H1 (cell line): ENCODE measurements at regions not wholly inside any gene's neighbourhood (a gene's known extent, or its start where the extent isn't known, plus 50 kb on each side); places are given as distances from the start of the nearest gene placed in this dataset.

Source experiments
- CTCF ChIA-PET: fragments of 300-600 bp; sonication (Branson Sonifier 250); formaldehyde crosslinking; loops from one replicate; lab custom pipeline; 2021; ENCODE audit not compliant: partially characterized antibody; lab: Charles Lee
- POLR2A ChIA-PET: fragments of 300-600 bp; sonication (Branson Sonifier 250); formaldehyde crosslinking; loops from one replicate; lab custom pipeline; 2021; ENCODE audit warnings: inconsistent platforms; ENCODE audit not compliant: partially characterized antibody; lab: Charles Lee
- DNase-seq, 2 experiments: peaks; one replicate each; pipeline versions ENCODE4 v3.0.0 to v3.0.0-alpha.2; 2010 to 2022; ENCODE audit warnings: low spot score in 2 of 2, low read depth in 1 of 2, mixed read lengths in 1 of 2
- FAIRE-seq: peaks from 2 replicates; lab custom pipeline; 2011; peaks lifted over from hg19 to GRCh38; lab: Jason Lieb, UNC
- H2AFZ ChIP-seq: 2 replicates; pipeline ENCODE4 v1.8.1; 2012; ENCODE audit warnings: low read length, inconsistent platforms
- H2AK5ac ChIP-seq: 2 replicates; pipeline ENCODE4 v1.6.1; 2013; ENCODE audit warnings: low read depth, low read length
- H2BK120ac ChIP-seq: replicated peaks from 2 replicates; pipeline ENCODE3; 2013; ENCODE audit warnings: low read depth, low read length, inconsistent platforms
- H2BK12ac ChIP-seq: 2 replicates; pipeline ENCODE4 v1.6.1; 2013; ENCODE audit warnings: low read depth, low read length
- H2BK15ac ChIP-seq: 2 replicates; pipeline ENCODE4 v1.6.1; 2013; ENCODE audit warnings: low read length
- H2BK20ac ChIP-seq: 2 replicates; pipeline ENCODE4 v1.6.1; 2013; ENCODE audit warnings: low read length
- H2BK5ac ChIP-seq: 2 replicates; pipeline ENCODE4 v1.6.1; 2013; ENCODE audit warnings: low read depth, low read length
- H3K14ac ChIP-seq: 2 replicates; pipeline ENCODE4 v1.6.1; 2013; ENCODE audit warnings: inconsistent platforms; ENCODE audit not compliant: insufficient read length
- H3K18ac ChIP-seq: 2 replicates; pipeline ENCODE4 v1.6.1; 2013; ENCODE audit warnings: low read length; ENCODE audit errors: extremely low read depth
- H3K23ac ChIP-seq: 2 replicates; pipeline ENCODE4 v1.6.1; 2013; ENCODE audit warnings: inconsistent platforms; ENCODE audit not compliant: insufficient read length
- H3K23me2 ChIP-seq: 2 replicates; pipeline ENCODE4 v1.6.1; 2013; ENCODE audit warnings: low read depth, low read length
- H3K27ac ChIP-seq: 2 replicates; pipeline ENCODE4 v1.6.1; 2011; ENCODE audit warnings: low read depth, low read length, inconsistent platforms
- H3K27me3 ChIP-seq, 4 experiments: replicated peaks in 1 of 4; 1 replicate in 1 of 4; 2 replicates in 3 of 4; pipeline versions ENCODE4 v1.6.1 to v1.8.1; 2011 to 2013; ENCODE audit warnings: low read length in 3 of 4, mild to moderate bottlenecking in 3 of 4, inconsistent platforms in 2 of 4, mixed read lengths in 2 of 4, moderate library complexity in 1 of 4; ENCODE audit not compliant: control insufficient read depth in 3 of 4, insufficient read depth in 3 of 4; ENCODE audit errors: extremely low read depth in 1 of 4
- H3K36me3 ChIP-seq, 4 experiments: 2 replicates each; pipeline versions ENCODE4 v1.6.1 to v1.8.1; 2011 to 2013; ENCODE audit warnings: mild to moderate bottlenecking in 4 of 4, low read length in 3 of 4, moderate library complexity in 2 of 4, control low read depth in 1 of 4, inconsistent platforms in 1 of 4; ENCODE audit not compliant: insufficient read depth in 4 of 4, control insufficient read depth in 2 of 4
- H3K4ac ChIP-seq: replicated peaks from 2 replicates; pipeline ENCODE3; 2013; ENCODE audit warnings: low read length, low read depth, mixed read lengths, inconsistent platforms; ENCODE audit not compliant: insufficient read length
- H3K4me1 ChIP-seq, 4 experiments: replicated peaks in 1 of 4; 1 replicate in 1 of 4; 2 replicates in 3 of 4; pipeline versions ENCODE4 v1.6.1 to v1.8.1; 2011 to 2013; ENCODE audit warnings: low read length in 3 of 4, inconsistent platforms in 2 of 4, mixed read lengths in 1 of 4; ENCODE audit not compliant: insufficient read depth in 4 of 4, control insufficient read depth in 3 of 4
- H3K4me2 ChIP-seq, 2 experiments: 2 replicates each; pipeline versions ENCODE4 v1.6.1 to v1.8.1; 2011 to 2013; ENCODE audit warnings: low read depth in 2 of 2, low read length in 2 of 2, control low read depth in 1 of 2, inconsistent platforms in 1 of 2, mild to moderate bottlenecking in 1 of 2; ENCODE audit not compliant: insufficient read depth in 1 of 2
- H3K4me3 ChIP-seq, 4 experiments: fragments of 200-600, 300-600 bp in 1 of 4; sonication (generic), shearing (Covaris generic), sonication (Bioruptor Twin) in 1 of 4; 2 replicates each; pipeline versions ENCODE4 v1.5.1 to v1.8.1; 2011 to 2016; ENCODE audit warnings: low read length in 4 of 4, low read depth in 3 of 4, control low read depth in 2 of 4, inconsistent platforms in 2 of 4, mild to moderate bottlenecking in 2 of 4, mixed read lengths in 1 of 4, moderate library complexity in 1 of 4; ENCODE audit not compliant: insufficient read depth in 2 of 4; ENCODE audit errors: extremely low read depth in 1 of 4
- H3K56ac ChIP-seq: replicated peaks from 2 replicates; pipeline ENCODE3; 2013; ENCODE audit warnings: low read depth, mild to moderate bottlenecking, mixed read lengths, low read length, inconsistent platforms; ENCODE audit not compliant: insufficient read length
- H3K79me1 ChIP-seq: 2 replicates; pipeline ENCODE4 v1.6.1; 2013; ENCODE audit warnings: low read depth, low read length, control low read depth
- H3K79me2 ChIP-seq, 2 experiments: 2 replicates each; pipeline versions ENCODE4 v1.6.1 to v1.8.1; 2012 to 2013; ENCODE audit warnings: low read length in 2 of 2, mild to moderate bottlenecking in 2 of 2, inconsistent platforms in 1 of 2; ENCODE audit not compliant: insufficient read depth in 2 of 2, control insufficient read depth in 1 of 2
- H3K9ac ChIP-seq, 4 experiments: replicated peaks in 1 of 4; 1 replicate in 1 of 4; 2 replicates in 3 of 4; pipeline versions ENCODE4 v1.6.1 to v1.8.1; 2011 to 2013; ENCODE audit warnings: low read depth in 3 of 4, low read length in 3 of 4, control low read depth in 2 of 4, mild to moderate bottlenecking in 2 of 4, moderate library complexity in 2 of 4, inconsistent platforms in 1 of 4; ENCODE audit errors: extremely low read depth in 1 of 4
- H3K9me3 ChIP-seq, 2 experiments: 2 replicates each; pipeline versions ENCODE4 v1.6.1 to v1.8.1; 2012 to 2013; ENCODE audit warnings: mild to moderate bottlenecking in 2 of 2, moderate library complexity in 2 of 2, control low read depth in 1 of 2, inconsistent platforms in 1 of 2, low read depth in 1 of 2, low read length in 1 of 2, mixed read lengths in 1 of 2; ENCODE audit not compliant: insufficient read depth in 2 of 2
- H4K20me1 ChIP-seq, 2 experiments: replicated peaks in 1 of 2; 2 replicates each; pipeline versions ENCODE3 to v1.8.1; 2011 to 2013; ENCODE audit warnings: inconsistent platforms in 2 of 2, low read length in 2 of 2, mild to moderate bottlenecking in 1 of 2; ENCODE audit not compliant: insufficient read depth in 2 of 2, control insufficient read depth in 1 of 2
- H4K5ac ChIP-seq: 2 replicates; pipeline ENCODE4 v1.6.1; 2013; ENCODE audit warnings: low read length, low read depth, mixed read lengths, inconsistent platforms; ENCODE audit not compliant: insufficient read length
- H4K8ac ChIP-seq: 2 replicates; pipeline ENCODE4 v1.8.0; 2013; ENCODE audit warnings: mild to moderate bottlenecking, moderate library complexity, low read length, inconsistent platforms; ENCODE audit not compliant: insufficient read depth; ENCODE audit errors: extremely low read depth
- H4K91ac ChIP-seq: replicated peaks from 2 replicates; pipeline ENCODE3; 2013; ENCODE audit warnings: low read length, mixed read lengths, inconsistent platforms; ENCODE audit not compliant: insufficient read length
- EGR1 ChIP-seq: IDR thresholded peaks from 2 replicates; pipeline ENCODE4 v1.6.1; 2011; ENCODE audit warnings: low read depth, low read length, borderline replicate concordance
- NRF1 ChIP-seq: IDR thresholded peaks from 2 replicates; pipeline ENCODE4 v1.6.1; 2011; ENCODE audit warnings: mild to moderate bottlenecking, low read depth, low read length, improper control_type of control experiment
- POLR2AphosphoS5 ChIP-seq: IDR thresholded peaks from 2 replicates; pipeline ENCODE4 v1.6.1; 2011; ENCODE audit warnings: low read depth, low read length
- TAF7 ChIP-seq: optimal IDR thresholded peaks from 2 replicates; pipeline ENCODE3; 2011; ENCODE audit warnings: low read depth, mild to moderate bottlenecking, inconsistent platforms, low read length, moderate library complexity, borderline replicate concordance
- USF2 ChIP-seq: IDR thresholded peaks from 2 replicates; pipeline ENCODE4 v1.6.1; 2011; ENCODE audit warnings: low read length, improper control_type of control experiment
- WGBS, 2 experiments: shearing (Covaris generic) in 1 of 2; methylation state at CpG; one replicate each; pipeline versions ENCODE4 v1.1.6 to v1.1.7; 2013 to 2015; ENCODE audit warnings: low lambda C conversion rate in 2 of 2, mixed read lengths in 2 of 2, inconsistent platforms in 1 of 2, low coverage in 1 of 2, missing lambda C conversion rate in 1 of 2; ENCODE audit not compliant: insufficient replicate concordance in 2 of 2, insufficient coverage in 1 of 2, insufficient read length in 1 of 2; ENCODE audit errors: extremely low coverage in 1 of 2, missing lambda C conversion rate in 1 of 2; 5-methylcytosine and 5-hydroxymethylcytosine counted together

GRCh38 chr5:14032918-14033317 is 88.4 kb upstream of the DNAH5 start:
- H2BK5ac ChIP-seq, result no peak overlapping the region
- WGBS, 2 experiments, result 75% methylated on average over 3 of the region's 3 CpGs; no CpG with 5 or more reads in 1 of the 2 experiments
- no peak for FAIRE-seq
- H3K79me2 ChIP-seq, result no peaks in the 10 kb centered on the region
- no peaks in the 10 kb centered on the region for H3K79me1 ChIP-seq
- H4K8ac ChIP-seq, result no peak overlapping the region
- no peak overlapping the region for H3K23ac ChIP-seq
- H3K4ac ChIP-seq, result no peak overlapping the region
- no peaks in the 10 kb centered on the region for H4K20me1 ChIP-seq
- H3K4me3 ChIP-seq, result no peak overlapping the region
- no peak overlapping the region for H3K56ac ChIP-seq
- peaks cover 14 to 24% (median 15%) of the 10 kb centered on the region in 4 experiments for H3K4me1 ChIP-seq
- no peak overlapping the region for H3K4me2 ChIP-seq
- no peak overlapping the region for H2AFZ ChIP-seq
- CTCF ChIA-PET, result interaction anchor here (0.6 to 0.8 kb wide), 2 partner anchors 206 to 354 kb away, joined by 3 to 4 read pairs; no protein-coding TSS in a partner anchor
- H3K36me3 ChIP-seq, result no peaks in the 10 kb centered on the region
- H3K18ac ChIP-seq, result no peak overlapping the region
- H3K14ac ChIP-seq, result no peak overlapping the region
- peaks cover 0 to 4% (median under 1%) of the 10 kb centered on the region in 4 experiments; a peak in 1 of 7 replicates for H3K27me3 ChIP-seq
- POLR2A ChIA-PET, result no interaction called here
- H2BK15ac ChIP-seq, result no peak overlapping the region
- DNase-seq, result no peak
- no peak for TF ChIP-seq USF2
- no peak for TF ChIP-seq NRF1
- TF ChIP-seq TAF7, result no peak
- TF ChIP-seq EGR1, result no peak
- no peak for TF ChIP-seq POLR2AphosphoS5
- TF ChIP-seq, all 59 proteins: peak for 0
- no peak overlapping the region for H2AK5ac ChIP-seq
- H4K5ac ChIP-seq, result no peak overlapping the region
- no peaks in the 10 kb centered on the region for H3K9me3 ChIP-seq
- no peak overlapping the region for H2BK12ac ChIP-seq
- no peak overlapping the region for H2BK120ac ChIP-seq
- H3K9ac ChIP-seq, result no peak overlapping the region
- no peaks in the 10 kb centered on the region for H3K23me2 ChIP-seq
- no peak overlapping the region for H3K27ac ChIP-seq
- no peak overlapping the region for H2BK20ac ChIP-seq
- no peak overlapping the region for H4K91ac ChIP-seq
